Lung (tissue), 11 donors: ENCODE measurements at regions not wholly inside any gene's neighbourhood (a gene's known extent, or its start where the extent isn't known, plus 50 kb on each side); places are given as distances from the start of the nearest gene placed in this dataset.
A peak's percentile ranks its signal among the peaks of the same experiment; 100 is the strongest.

Source experiments
- ATAC-seq: fragments of 200-7000 bp; cut with Tn5 transposase; one replicate; pipeline ENCODE4 v1.9.1; 2020; ENCODE audit warnings: moderate number of reproducible peaks; ENCODE audit not compliant: insufficient read depth, low FRiP score
- DNase-seq, 3 donors: peaks; one replicate each; pipeline ENCODE4 v3.0.0-alpha.2; 2013 to 2017
- H3K27ac ChIP-seq, 2 donors: one replicate each; pipeline ENCODE4 v1.5.1; 2013; ENCODE audit warnings: mild to moderate bottlenecking in 2 of 2, moderate library complexity in 2 of 2, control low read depth in 1 of 2, inconsistent platforms in 1 of 2, low read depth in 1 of 2, low read length in 1 of 2
- H3K27me3 ChIP-seq, 3 donors: one replicate each; pipeline ENCODE4 v1.5.1; 2013; ENCODE audit warnings: low read length in 2 of 3; ENCODE audit not compliant: control insufficient read depth in 3 of 3, insufficient read depth in 3 of 3
- H3K36me3 ChIP-seq, 4 donors: one replicate each; pipeline ENCODE4 v1.5.1; 2013; ENCODE audit warnings: low read length in 4 of 4, mild to moderate bottlenecking in 1 of 4, moderate library complexity in 1 of 4; ENCODE audit not compliant: control insufficient read depth in 4 of 4, insufficient read depth in 4 of 4
- H3K4me1 ChIP-seq, 5 donors: one replicate each; pipeline ENCODE4 v1.5.1; 2013; ENCODE audit warnings: low read length in 5 of 5, mild to moderate bottlenecking in 2 of 5, moderate library complexity in 1 of 5; ENCODE audit not compliant: control insufficient read depth in 5 of 5, insufficient read depth in 5 of 5
- H3K4me3 ChIP-seq: one replicate; pipeline ENCODE4 v1.5.1; 2013; ENCODE audit warnings: mild to moderate bottlenecking, control low read depth, moderate library complexity
- H3K9ac ChIP-seq, 2 donors: one replicate each; pipeline ENCODE4 v1.5.1; 2013; ENCODE audit warnings: low read length in 2 of 2, control low read depth in 1 of 2; ENCODE audit not compliant: insufficient read depth in 1 of 2
- H3K9me3 ChIP-seq, 4 donors: one replicate each; pipeline ENCODE4 v1.5.1; 2013; ENCODE audit warnings: low read length in 3 of 4, mild to moderate bottlenecking in 1 of 4, moderate library complexity in 1 of 4; ENCODE audit not compliant: control insufficient read depth in 4 of 4, insufficient read depth in 3 of 4
- WGBS, 2 donors: extraction: QIAGEN DNeasy Blood & Tissue Kit; methylation state at CpG; one replicate each; pipeline ENCODE4 v1.1.7; 2013; 5-methylcytosine and 5-hydroxymethylcytosine counted together
- TF ChIP-seq, protein P1 (sequence below): IDR thresholded peaks from 2 replicates; pipeline ENCODE4 v1.5.1; 2012; ENCODE audit warnings: mild to moderate bottlenecking; ENCODE audit errors: control extremely low read depth, extremely low read depth
- donor health status: control.
- donor health status: control.
- donor health status: Bipolar disorder and iron deficiency.
- donor health status: healthy.
- donor health status: DM: yes; HTN: yes; CAD: no.

DNA sequence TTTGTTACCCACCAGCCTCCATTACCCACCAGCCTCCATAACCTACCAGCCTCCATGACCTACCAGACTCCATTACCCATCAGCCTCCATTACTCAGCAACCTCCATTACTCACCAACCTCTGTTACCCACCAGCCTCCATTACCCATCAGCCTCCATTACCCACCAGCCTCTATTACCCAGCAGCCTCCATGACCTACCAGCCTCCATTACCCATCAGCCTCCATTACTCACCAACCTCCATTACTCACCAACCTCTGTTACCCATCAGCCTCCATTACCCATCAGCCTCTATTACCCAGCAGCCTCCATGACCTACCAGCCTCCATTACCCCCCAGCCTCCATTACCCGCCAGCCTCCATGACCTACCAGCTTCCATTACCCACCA lies 133.3 kb upstream of the HS6ST1 start:
- Histone ChIP-seq H3K9ac (no peak overlapping the region), H3K4me3 (no peak overlapping the region), H3K36me3 (no peaks in the 10 kb centered on the region), H3K27me3 (no peaks in the 10 kb centered on the region), H3K4me1 (peaks cover 0 to 23% (median 2%) of the 10 kb centered on the region in 5 donors), H3K27ac (no peak overlapping the region), H3K9me3 (no peaks in the 10 kb centered on the region)
- 97 to 100% methylated on average over 1 of the region's 1 CpG for WGBS, 2 donors
- TF ChIP-seq, protein P1, sequence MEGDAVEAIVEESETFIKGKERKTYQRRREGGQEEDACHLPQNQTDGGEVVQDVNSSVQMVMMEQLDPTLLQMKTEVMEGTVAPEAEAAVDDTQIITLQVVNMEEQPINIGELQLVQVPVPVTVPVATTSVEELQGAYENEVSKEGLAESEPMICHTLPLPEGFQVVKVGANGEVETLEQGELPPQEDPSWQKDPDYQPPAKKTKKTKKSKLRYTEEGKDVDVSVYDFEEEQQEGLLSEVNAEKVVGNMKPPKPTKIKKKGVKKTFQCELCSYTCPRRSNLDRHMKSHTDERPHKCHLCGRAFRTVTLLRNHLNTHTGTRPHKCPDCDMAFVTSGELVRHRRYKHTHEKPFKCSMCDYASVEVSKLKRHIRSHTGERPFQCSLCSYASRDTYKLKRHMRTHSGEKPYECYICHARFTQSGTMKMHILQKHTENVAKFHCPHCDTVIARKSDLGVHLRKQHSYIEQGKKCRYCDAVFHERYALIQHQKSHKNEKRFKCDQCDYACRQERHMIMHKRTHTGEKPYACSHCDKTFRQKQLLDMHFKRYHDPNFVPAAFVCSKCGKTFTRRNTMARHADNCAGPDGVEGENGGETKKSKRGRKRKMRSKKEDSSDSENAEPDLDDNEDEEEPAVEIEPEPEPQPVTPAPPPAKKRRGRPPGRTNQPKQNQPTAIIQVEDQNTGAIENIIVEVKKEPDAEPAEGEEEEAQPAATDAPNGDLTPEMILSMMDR = no peak
- ATAC-seq (no peak), DNase-seq (no peak)

GRCh38 chr2:128452536-128453530 lies 134.2 kb upstream of the HS6ST1 start:
- no peak overlapping the region for H3K27ac ChIP-seq
- no peak overlapping the region for H3K9ac ChIP-seq
- DNase-seq (peak in 1 of 3 donors; percentile 3), ATAC-seq (no peak)
- H3K36me3 ChIP-seq = no peaks in the 10 kb centered on the region
- 93 to 97% methylated on average over 20 of the region's 20 CpGs for WGBS, 2 donors
- TF ChIP-seq, protein P1 = no peak
- H3K4me3 ChIP-seq = no peak overlapping the region
- H3K27me3 ChIP-seq = no peaks in the 10 kb centered on the region
- H3K9me3 ChIP-seq = no peaks in the 10 kb centered on the region
- peaks cover 0 to 23% (median 0%) of the 10 kb centered on the region in 5 donors for H3K4me1 ChIP-seq

DNA sequence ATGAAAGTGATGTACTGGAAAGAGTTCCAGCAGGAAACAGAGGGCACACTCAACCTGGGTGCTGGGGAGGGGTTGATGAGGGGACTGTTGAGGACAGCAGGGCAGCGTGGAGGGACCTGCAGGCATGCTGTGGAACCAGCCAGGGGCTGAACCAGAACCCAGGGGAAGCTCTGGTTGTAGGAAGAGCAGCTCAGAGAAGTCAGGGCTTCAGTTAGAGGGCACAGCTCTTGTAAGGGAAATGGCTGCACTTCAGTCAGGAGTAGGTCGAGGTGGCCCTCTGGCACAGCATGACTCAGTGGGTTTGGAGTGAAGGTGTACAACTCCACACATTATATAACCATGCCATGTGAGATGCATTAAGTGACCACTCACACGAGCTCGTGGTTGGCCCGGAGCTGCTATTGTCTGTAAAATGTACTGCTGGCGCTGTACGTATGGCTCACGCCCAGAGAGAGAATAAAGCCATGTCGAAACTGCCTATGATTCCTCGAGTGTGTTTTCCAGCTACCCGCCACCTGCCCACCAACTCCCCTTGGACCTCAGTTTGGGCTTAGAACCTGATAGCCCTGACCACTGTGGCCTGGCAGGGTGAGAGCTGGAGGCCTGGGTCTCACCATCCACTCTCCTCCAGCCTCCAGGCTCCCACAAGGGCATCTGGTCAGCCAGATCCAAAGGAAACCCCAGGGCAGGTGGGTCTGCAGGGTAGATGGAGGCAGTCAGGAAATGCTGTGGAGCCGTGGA lies 136.5 kb upstream of the HS6ST1 start:
- 90 to 93% methylated on average over 12 of the region's 12 CpGs for WGBS, 2 donors
- H3K36me3 ChIP-seq = no peaks in the 10 kb centered on the region
- no peak for DNase-seq
- H3K9me3 ChIP-seq = no peaks in the 10 kb centered on the region
- H3K27me3 ChIP-seq = no peaks in the 10 kb centered on the region
- TF ChIP-seq, protein P1 = no peak
- ATAC-seq = no peak
- H3K27ac ChIP-seq = no peak overlapping the region
- peaks cover 0 to 27% (median 7%) of the 10 kb centered on the region in 5 donors for H3K4me1 ChIP-seq
- H3K9ac ChIP-seq = no peak overlapping the region
- H3K4me3 ChIP-seq = no peak overlapping the region
